GM19035 (cell line): ENCODE measurements at regions not wholly inside any gene's neighbourhood (a gene's known extent, or its start where the extent isn't known, plus 50 kb on each side); places are given as distances from the start of the nearest gene placed in this dataset.

Source experiments
- ATAC-seq: cut with Tn5 transposase; IDR thresholded peaks from one replicate; pipeline ENCODE4 v1.9.1; 2021; ENCODE audit not compliant: unreplicated experiment

DNA sequence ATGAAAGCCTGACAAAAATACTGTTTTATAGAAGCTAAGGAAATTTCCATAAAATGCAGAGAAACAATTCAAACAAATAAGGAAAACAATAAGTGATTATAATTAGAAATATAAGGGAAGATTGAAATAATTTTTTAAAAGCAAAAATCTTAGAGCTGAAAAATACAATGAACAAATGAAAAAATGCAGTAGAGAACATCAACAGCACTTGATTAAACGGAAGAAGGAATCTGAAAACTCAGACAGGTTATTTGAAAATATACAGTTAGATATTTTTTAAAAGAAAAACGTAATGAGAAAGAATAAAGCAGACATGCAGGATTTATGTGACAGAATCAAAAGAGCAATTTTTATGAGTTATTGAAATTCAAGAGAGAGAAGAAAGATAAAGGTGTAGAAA is 279.1 kb upstream of the MAGI2 start:
- ATAC-seq, result no peak

DNA sequence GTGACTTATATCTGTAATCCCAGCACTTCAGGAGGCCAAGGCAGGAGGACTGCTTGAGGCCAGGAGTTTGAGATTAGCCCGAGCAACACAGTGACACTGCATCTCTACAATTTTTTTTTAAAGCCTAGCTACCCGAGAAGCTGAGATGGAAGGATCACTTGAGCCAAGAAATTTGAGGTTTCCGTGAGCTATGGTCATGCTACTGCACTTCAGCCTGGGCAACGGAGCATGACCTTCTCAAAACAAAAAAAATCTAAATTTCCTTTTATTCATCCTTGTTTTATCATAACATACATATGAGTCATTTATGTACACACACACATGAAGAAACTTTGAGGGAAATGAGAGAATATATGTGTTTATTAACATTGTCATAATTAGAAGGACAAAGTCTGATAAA is 277.5 kb upstream of the MAGI2 start:
- no peak for ATAC-seq

DNA sequence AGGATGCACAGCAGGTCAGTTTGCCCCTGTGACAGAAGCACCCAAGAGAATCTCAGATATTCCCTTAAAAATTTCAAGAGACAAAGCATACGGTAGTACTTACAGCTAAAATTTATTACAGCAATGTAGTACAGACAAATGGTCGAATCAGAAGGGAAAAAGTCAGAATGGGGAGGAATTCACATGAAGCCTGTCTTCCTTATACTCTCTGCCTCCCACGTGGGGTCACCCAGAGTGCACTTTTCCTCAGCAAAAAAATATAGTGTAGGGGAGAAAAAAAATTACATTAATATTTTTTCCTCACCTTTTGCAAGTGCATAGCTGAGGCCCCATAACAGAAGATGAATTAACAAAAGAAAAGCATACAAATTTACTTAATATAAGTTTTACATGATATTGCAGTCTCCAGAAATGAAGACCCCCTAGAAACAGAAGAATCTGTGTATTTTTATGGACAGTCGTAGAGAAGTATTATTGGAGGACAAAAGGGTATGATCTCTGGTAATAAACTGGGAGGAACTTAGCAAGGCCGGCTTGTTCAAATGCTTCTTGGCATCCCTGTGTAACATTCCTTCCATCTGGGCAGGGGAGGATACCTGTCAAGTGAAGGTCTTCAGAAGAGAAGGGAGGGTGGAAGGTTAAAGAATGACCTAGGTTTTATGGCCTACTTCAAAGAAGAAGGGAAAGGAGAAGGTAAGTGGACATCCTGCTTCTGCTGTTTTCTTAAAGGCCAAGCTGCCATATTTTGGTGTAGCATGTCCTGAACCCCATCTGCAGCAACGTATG is 270.6 kb upstream of the MAGI2 start:
- ATAC-seq, result no peak

DNA sequence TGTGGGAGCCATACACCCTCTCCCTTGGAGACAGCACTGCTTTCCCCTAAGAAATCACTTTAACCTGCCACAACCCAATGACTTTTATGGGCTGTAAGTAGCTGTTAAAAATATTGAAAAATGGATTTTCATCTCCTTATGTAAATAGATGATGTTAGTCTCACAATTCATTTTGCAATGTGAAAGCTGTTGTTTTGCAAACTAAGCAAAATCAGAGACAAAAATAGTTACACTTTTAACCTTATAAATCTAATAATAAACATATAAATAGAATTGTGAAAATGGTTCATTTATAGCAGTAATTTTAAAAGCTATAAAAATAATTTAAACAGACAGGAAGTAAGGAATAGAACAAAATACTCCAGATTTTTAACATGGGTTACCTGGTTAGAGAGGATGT is 268.8 kb upstream of the MAGI2 start:
- ATAC-seq, result no peak

DNA sequence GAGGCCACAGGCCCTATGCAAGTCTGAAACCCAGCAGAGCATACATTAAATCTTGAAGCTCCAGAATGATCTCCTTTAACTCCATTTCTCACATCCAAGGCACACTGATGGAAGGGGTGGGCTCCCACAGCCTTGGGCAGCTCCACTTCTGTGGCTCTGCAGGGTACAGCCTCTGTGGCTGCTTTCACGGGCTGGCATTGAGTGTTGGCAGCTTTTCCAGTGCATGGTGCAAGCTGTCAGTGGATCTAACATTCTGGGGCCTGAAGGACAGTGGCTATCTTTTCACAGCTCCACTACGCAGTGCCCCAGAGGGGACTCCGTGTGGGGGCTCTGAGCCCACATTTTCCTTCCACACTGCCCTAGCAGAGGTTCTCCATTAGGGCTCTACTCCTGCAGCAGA is 265.7 kb upstream of the MAGI2 start:
- no peak for ATAC-seq

DNA sequence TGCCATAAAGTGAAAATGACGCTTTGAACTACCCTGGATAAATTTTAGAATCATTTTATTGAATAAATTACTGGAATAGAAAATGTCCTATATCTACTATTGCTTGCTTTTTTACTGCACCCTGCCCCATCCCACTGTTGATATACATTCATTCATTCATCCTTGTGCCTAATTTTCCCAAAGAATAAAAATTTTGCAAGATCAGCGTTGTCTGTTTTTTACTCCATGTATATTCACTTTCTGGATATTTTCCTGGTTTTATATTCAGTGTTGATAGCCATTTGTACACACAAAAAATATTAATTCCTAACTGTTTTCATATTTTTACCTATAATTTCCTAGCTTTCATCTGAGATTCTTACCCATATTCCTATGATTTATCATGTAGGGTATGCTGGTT is 262.9 kb upstream of the MAGI2 start:
- no peak for ATAC-seq

DNA sequence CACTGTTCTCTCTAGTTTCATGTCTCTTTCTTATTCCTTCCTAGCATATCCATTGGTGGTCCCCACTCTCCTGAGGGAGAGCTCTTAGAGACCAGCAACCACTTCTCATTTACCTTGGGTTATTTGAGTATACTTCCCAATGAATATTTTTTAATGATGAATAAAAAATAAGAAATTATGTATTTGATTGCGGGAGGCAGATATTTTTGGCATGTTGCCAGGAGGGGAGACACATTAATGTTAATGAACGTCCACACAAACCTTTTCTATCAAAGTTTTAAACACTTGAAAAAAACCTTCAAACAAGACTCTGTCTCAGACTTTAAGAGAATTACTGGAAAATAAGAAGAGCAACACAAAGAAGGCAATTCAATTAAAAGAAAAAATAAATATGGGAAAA is 260.6 kb upstream of the MAGI2 start:
- ATAC-seq, result no peak

DNA sequence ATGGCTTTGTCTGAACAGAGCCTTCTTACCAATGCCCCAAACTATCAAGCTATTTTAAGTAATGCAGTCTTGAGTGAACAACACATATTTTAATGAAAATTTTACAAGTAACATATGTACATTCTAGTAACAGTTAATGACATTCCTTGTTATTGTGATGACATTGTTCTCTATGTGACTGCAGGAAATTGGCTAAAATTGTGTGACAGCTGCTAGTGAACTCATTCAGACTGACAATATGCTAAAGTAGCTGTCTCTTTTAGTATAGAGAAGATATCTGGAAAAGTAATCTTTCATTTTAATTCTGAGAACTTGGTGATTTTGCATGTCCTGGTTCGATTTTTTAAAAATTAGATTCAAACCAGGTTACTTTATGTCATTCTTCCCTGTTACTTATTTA is 259.8 kb upstream of the MAGI2 start:
- ATAC-seq, result no peak

DNA sequence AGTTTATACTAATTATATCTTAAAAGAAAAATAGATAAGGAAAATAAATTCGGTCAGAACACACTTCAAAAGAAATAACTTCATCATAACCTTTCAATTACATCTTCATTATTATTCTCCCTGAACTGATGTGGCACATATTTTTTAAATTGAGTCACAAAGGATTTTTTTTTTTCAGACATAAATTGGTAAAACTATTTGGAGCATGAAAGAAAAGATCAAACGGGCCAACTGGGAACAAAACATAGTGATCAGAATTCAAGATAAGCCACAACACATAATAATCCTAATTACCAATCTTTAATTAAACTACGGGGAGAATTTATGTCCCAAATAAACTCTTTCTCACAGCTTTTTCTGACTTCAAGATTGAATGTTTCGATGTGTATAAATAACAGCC is 258.2 kb upstream of the MAGI2 start:
- no peak for ATAC-seq

DNA sequence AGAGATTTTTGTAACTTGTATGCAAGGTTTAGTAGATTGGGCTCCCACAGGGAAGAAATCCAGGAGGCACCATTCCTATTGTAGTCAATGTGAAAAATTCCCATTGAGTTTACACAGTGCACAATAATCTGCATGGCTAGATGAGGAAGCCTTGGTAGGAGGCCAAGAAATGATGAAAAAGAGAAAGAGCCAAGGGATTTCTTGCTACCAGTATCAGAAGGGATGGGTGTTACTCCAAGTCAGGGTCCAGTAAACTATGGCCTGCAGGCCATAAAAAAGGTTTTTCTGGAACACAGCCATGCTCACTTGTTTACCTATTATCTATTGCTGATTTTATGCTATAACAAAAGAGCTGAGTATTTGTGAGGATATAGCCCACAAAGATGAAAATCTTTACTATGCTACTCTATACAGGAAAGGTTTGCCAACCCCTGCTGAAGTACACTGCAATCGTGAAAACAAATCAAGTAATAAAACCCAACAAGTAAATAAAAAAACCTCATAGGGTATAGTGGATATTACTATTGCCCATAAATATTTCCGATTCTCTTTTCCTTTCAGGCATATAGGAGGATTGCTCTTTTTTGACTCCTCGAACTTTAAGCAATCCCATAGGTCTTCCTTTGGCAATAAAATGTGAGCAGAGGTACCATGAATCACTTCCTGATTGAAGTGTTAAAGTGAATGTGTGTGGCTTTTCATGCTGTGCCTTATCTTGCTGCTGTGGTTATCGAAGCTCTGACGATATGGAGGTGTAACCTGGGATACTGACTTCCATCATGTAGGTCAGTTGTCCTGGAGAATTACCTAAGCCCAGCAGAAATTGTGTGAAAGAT is 256.3 kb upstream of the MAGI2 start:
- ATAC-seq, result no peak

DNA sequence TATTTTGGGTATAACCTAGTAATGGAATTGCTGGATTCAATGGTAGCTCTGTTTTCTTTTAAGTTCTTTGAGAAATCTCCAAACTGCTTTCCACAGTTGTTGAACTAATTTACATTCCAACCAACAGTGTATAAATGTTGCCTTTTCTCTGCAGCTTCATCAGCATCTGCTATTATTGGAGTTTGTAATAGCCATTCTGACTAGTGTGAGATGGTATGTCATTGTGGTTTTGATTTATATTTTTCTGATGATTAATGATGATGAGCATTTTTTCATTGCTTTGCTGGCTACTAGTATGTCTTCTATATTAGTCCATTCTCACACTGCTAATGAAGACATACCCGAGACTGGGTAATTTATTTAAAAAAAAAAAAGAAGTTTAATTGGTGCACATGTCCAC is 248.6 kb upstream of the MAGI2 start:
- ATAC-seq, result no peak

DNA sequence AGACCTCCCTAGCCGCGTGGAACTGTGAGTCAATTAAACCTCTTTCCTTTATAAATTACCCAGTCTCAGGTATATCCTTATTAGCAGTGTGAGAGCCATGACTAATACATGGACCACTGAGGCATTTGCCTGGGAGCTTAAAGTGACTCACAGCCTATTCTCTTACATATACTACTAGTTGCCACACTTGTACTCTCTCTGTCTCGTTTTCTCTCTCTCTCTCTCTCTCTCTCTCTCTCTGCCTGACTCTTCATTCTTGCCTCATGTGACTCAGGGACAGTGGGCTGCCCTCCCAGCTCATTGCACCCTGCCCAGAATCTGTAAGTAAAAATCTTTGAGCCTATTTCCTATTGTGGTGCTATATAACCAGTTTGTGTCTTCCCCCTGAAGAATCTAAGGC is 238.5 kb upstream of the MAGI2 start:
- no peak for ATAC-seq

DNA sequence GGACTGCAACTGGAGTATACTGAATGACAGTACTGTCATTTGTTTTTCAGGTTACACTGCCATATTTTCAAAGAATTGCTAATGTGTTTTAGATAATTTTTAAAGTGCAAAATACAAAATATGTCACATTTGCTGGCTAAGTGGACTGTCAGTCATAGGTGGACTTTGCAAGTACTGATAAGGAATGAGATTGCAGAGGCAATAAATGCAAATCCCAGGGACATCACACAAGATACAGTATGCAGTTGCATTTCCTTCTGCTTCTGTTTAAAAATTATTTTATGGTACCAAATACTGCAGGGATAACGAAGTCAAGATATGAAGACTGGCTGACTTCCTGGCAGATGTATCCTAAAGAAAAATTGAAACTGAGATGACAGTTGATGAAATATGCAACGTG is 237.6 kb upstream of the MAGI2 start:
- ATAC-seq, result no peak

DNA sequence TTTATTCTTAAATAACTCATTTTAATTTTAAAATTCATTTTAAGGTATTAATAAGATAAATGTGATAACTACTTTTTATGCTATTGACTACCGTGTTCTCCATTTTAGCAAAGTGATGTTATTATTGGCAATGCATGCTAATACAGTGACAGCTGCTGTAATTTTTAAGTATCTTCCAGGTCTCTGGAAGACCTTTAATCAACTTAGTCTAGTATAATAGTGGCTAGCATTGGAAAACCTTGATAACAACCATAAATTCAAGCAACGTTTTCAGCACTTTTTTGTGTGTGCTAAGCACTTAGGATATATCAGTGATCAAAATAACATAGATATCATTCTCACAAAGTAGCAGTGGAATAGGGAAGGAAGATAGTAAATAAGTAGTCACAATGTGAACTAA is 230.9 kb upstream of the MAGI2 start:
- no peak for ATAC-seq

DNA sequence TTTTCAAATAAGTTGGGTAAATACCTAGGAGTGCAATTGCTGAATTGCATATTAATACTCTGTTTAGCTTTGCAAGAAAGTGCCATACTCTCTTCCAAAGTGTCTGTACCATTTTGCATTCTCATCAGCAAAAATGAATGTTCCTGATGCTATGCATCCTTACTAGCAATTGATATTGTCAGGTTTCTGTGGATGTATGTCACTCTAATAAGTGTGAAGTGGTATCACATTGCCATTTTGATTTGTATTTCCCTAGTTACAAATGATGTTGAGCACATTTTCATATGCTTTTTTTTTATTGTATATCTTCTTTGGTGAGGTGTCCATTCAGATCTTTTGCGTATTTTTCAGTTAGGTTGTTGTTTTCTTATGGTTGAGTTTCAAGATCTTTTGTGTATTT is 230.4 kb upstream of the MAGI2 start:
- no peak for ATAC-seq

DNA sequence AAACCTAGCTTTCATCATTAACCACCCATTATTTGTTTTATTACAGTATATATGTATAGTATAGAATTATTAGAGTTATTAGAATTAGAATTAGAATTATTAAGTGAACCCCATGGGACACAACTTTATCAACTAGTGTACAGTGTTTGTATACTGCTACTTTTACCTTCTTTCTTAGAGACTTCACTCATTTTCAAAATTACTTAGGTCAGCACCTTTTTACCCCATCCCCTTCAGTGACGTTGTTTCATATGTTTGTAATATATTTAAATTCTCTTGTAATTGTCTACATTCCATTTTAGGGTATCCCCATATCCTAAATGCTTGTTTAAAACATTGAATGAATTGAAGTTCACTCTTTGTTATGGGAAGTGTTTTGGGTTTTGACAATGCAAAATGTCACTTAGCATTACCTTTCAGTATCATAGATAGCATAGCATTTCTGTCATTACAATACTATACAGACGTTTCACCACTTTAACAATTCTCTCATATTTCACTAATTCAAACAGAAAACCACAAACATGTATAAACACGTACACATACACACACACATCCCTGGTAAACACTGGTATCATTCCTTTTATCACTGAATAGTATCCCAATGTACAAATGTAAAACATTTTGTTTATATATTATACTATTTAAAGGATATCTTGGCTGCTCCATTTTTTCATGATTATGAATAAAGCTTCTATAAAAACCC is 229.9 kb upstream of the MAGI2 start:
- no peak for ATAC-seq

DNA sequence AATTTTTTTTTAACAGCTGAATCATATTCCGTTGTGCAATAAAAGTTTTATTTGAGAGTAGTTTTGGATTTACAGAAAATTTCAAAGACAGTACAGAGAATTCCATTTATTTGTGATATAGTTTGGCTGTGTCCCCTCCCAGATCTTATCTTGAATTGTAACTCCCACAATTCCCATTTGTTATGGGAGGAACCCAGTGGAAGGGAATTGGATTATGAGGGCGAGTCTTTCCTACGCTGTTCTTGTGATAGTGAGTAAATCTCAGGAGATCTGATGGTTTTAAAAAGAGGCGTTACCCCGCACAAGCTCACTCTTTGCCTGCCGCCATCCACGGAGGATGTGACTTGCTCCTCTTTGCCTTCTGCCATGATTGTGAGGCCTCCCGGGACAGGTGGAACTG is 228.0 kb upstream of the MAGI2 start:
- ATAC-seq, result no peak

DNA sequence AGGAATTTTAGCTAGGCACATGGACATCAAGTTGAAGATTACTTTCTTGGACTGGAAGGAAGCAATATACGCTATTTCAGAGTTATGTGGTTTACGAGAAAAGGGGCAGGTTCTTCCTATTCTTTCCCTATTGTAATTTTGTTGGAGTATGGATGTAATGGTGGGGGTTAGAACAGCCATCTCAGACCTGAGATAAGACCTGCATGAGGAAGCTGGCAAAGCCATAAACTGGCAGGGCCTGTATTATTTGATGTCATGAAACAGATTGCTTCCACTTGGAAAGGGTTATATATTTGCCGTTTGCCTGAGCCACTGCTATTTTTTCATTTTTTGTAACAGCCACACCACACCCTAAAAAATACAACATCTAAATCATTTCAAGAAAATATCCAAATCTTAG is 220.5 kb upstream of the MAGI2 start:
- no peak for ATAC-seq

DNA sequence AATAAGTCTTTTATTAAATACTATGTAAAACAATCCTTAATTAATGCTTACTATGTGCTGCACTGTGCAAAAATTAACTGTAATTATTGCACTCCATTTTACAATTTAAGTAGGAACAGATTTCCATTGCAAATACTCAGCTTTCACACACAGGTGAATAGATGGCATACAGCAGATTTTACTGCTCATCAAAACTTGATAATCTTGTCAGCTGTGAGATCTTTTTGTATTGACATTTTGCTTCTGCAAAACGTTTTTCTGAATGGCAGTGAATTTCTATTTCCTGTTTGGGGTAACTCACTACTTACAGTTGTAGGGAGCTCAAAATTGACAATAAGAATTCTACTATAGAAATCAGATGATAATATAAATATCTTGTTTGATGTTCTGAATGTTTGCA is 220.0 kb upstream of the MAGI2 start:
- ATAC-seq, result no peak

DNA sequence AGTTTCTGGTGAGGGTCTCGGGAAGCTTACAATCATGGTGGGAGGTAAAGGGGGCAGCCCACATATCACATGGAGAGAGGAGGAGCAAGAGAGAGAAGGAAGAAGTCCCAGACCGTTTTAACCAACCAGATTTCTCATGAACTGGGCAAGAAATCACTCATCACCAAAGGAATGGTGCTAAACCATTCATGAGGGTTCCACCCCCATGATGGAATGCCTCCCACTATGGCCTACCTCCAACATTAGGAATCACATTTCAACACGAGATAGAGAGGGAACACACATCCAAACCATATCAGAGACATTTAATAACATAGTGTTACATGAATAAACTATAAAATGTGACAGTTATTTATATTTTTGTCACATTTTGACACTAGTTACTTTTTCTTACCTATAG is 214.8 kb upstream of the MAGI2 start:
- ATAC-seq, result no peak

DNA sequence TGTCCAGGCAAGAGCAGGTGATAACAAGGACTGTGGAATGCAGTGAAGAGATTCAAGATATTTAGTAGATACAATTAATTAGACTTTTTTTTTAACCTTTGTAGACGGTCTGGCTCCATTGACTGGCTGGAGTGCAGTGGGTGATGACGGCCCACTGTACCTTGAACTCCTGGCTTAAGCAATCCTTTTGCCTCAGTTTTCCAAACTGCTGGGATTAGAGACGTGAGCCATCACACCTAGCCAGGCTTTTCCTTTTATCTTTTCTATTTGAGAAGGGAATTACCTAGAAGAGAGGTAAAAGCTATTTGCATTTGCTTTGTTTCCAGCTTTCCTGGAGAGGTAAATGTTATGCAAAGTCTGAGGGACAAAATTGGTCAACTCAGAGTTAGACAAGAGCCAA is 213.0 kb upstream of the MAGI2 start:
- no peak for ATAC-seq
